GM19455 (cell line): ENCODE measurements at regions not wholly inside any gene's neighbourhood (a gene's known extent, or its start where the extent isn't known, plus 50 kb on each side); places are given as distances from the start of the nearest gene placed in this dataset.

ENCODE experiments used
- ATAC-seq: cut with Tn5 transposase; IDR thresholded peaks from one replicate; pipeline ENCODE4 v1.9.1; 2021; ENCODE audit not compliant: unreplicated experiment

DNA sequence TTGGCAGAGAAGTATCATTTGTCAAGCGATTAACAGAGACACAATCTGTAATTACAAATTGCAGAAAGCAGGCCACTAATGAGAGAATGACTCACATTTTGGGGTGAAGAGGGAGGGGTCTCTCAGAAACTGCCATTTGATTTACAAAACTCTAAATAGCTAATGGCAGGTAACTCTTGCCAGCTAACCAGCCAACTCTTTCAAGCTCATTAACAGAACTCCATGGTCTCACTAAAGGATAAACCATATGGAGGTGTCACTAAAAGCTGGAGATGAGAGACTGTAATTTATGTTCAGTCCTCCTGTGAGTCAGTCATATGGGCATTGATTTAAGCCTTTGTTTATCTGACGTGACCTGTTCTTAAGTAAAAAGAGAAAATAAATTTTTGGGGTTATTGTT is 336.4 kb downstream of the FOXG1 start:
- ATAC-seq = no peak

DNA sequence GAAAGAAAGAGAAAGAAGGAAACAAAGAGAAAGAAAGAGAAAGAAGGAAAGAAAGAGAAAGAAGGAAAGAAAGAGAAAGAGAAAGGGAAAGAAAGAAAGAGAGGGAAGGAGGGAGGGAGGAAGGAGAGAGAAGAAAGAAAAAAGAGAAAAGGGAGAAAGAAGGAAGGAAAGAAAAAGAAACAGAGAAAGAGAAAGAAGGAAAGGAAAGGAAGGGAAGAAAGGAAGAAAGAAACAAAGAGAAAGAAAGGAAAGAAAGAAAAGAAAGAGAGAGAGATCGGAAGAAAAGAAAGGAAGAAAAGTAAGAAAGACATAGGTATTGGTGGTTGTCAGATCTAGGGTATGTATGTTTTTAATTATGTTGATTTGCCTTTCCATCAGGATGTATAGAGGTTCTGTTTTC is 342.3 kb downstream of the FOXG1 start:
- no peak for ATAC-seq

DNA sequence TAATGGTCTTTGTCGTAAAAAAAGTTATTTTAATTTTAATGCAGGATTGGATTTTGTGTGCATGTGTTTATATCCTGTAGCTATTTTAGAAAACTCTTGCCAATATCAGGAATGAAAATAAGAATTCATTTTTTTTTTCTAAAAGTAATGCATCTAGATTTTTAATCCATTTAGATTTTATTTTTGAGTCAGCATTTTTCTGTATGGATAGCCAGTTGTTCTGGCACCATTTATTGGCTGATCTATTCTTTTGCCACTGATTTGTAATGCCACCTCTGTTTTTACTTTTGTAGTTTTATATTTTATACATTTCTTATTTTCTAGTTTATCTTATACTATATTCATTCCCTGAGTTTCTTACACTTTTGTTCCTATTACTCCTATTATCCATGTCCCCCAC is 343.0 kb downstream of the FOXG1 start:
- no peak for ATAC-seq

DNA sequence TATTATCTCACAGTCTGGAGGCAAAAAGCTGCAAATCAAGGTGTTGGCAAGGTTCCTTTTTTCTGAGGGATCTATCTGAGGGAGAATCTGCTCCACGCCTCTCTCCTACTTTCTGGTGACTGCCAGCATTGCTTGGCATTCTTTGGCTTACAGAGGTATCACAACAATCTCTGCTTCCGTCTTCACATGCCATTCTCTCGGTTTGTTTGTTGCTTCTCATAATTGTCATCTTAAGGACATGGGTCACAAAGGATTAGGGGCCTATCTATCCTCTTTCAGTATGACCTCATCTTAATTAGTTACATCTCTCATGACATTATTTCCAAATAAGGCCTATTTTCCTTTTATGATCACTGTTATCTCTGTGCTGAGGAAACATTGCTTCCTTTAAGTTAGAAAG is 345.0 kb downstream of the FOXG1 start:
- no peak for ATAC-seq

DNA sequence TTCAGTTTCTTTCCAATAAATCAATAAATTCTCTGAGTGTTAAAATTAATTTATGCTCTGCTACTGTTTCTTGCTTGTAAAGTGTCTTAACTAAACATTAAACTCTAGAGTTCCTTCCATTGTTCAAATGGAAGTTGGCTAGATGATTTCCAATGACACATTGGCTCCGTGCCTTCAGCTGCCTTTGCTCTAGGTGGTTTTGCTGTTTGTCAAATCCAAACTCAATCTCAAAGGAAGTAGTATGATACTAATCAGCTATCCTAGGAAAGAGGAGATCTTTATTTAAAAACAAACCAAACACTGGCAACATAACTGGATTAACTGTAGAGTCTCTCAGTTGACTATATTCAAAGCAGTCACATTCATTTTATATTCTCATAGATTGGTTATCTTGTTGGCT is 356.4 kb downstream of the FOXG1 start:
- no peak for ATAC-seq

DNA sequence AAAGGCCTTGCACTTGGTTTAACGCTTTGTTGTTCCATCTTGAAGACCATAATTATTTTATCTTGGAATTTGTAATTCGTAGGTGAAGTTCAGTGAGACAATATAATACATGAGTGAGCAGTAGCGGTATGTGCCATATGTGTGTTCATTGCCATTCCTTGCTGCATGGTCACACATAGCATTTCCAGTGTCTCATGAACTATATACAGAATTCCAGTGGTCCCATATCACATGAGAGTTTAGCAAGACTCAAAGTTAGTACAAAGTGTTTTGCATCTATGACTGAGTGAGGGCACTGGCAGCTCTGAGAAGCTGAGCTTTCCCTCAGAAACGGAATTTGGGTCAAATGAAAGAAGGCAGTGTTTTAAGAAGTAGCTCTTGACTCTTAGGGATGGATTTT is 359.8 kb downstream of the FOXG1 start:
- ATAC-seq = no peak

DNA sequence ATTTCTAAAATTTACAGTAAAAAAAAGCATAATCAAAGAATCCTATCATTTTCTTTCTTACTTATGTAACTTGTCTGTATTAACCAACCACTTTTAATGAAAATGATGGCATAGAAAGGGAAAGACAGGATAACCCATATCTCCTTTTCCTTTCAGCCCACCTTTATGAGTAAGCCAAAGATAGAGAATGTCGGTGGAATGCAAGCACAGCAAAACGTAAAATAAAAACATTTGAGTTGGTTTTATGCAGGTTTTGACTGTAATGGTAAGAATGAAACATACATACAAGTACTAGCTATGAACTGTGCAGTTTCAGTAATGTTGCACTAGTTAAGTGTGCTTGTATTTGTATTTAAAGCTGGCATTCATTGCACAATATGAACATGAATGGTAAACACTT is 360.3 kb downstream of the FOXG1 start:
- no peak for ATAC-seq

DNA sequence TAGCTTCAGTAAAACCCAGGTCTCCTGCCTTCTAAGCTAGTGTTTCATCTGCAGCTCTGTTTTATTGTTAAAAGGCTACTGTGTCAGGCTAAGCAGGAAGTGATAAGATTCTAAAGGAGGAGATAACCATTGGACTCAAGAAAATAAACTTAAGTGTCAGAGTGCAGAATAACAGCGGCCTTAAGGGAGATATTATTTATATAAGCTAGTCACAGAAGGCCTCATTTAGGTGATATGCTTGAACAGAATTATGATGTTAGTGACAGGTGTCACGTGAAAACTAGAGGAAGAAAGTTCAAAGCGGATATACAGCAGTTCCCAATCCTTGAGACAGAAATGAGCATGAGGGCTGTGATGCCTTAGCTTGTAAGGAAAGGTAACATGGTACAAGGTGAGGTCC is 373.4 kb downstream of the FOXG1 start:
- no peak for ATAC-seq

DNA sequence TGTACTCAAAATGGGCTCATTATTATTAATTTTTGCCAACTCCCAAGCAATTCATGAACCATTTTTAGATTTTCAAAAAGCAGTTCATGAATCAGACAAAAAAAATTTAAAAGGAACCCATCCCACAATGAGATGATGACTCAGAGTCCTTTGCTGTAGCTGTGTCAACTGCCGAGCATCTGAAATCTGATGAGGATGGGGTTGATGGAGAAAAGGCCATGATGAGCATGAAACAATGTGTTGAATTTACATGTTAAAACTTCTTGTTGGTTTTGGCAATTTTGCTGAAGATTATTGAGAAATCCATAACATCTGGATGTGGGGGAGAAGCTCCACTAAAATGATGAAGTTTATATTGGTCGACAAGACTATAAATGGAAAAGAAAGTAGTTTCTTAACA is 378.0 kb downstream of the FOXG1 start:
- no peak for ATAC-seq

DNA sequence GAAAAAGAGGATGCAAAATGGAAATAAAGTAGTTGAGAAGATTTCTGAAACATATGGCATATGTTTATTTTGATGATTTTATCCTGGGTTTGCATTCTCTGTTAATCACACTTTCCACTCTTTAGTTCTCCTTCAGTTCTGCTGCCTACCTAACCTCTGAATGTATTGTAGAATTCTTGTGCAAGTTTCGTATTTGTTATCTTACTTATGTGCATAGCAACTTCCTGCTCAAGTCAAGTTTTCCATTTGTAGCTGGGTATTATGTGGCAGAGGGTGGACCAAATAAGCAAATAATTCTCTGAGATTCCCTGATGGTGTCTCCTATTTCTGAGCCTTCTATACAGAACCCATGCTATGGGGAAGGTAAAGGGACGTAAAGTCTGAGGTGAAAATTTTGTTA is 381.6 kb downstream of the FOXG1 start:
- ATAC-seq = no peak

DNA sequence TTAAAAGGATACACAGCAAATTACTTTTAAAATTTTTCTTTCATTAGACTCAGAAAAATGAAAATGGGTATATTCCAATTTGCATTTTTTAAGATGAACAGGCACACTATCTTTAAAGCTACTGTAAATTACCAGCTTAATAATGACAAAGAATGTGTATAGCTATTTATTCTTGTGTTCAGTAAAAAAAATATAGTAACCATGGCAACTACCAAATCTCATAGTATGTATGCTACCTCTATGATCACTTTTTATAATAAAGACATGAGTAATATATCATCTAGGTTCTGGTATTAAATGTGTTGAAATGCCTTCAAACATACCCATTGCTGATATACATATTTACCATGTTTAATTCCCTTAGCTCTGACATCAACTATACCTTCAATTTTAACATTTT is 383.2 kb downstream of the FOXG1 start:
- no peak for ATAC-seq

DNA sequence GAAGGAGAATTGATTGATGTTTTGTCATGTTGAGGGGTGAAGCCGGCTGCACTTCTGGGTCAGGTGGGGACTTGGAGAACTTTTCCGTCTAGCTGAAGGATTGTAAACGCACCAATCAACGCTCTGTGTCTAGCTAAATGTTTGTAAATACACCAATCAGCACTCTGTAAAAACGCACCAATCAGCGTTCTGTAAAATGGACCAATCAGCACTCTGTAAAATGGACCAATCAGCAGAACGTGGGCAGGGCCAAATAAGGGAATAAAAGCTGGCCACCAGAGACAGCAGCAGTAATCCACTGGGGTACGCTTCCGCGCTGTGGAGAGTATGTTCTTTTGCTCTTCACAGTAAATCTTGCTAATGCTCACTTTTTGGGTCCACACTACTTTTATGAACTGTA is 384.1 kb downstream of the FOXG1 start:
- no peak for ATAC-seq

DNA sequence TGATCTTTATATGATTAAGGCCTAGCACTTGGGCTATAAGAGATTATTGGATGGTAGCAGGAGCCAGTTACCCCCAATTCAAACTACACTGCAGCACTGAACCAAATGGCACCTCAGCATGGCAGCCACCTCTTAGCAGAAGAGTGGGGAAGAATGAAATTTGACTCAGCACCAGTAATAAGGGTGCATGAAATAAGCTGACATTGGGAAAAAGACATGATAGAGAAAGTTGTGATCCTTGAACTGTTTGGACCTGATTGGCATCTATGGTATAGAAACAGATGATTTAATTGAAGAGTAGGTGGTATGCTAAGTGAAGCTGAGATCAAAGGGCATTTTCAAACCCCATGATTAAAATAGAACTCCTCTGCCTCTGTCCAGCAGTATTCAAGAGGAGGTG is 389.5 kb downstream of the FOXG1 start:
- ATAC-seq = no peak

DNA sequence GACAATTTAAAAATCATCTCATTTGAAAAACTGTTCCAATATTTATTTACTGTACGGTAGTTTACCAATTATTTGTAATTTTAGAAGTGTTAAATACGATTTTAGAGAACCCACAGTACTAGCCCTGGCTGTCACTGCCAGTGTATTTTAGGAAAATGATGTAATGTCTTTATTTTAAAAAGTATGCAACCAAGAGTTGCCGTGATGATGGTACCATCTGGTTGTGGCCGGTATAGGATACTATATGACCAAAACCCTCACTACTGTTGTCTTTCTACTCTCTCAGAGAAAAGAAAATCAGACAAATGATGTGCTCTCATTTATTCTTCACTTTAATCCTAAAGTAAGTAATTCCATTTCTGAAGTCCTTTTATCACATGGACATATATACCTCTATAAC is 395.0 kb downstream of the FOXG1 start:
- no peak for ATAC-seq

DNA sequence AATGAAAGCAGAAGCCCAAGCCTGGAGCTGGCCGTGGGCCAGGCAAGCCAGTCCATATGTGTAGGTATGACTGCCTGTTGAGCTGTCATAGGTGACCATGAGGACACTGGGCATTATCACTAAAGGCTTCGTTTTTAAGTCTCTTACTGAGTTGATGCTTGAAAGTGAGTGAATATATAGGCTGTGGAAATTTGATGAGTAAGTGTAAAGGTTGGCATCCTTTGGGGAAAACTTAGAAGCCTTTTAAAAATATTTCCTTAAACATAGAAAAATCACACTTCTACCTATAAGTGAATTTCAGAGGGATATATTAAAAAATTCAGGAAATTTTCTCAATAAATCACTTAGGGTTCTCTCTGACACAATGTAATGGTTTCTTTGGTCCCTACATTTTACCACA is 396.5 kb downstream of the FOXG1 start:
- no peak for ATAC-seq

DNA sequence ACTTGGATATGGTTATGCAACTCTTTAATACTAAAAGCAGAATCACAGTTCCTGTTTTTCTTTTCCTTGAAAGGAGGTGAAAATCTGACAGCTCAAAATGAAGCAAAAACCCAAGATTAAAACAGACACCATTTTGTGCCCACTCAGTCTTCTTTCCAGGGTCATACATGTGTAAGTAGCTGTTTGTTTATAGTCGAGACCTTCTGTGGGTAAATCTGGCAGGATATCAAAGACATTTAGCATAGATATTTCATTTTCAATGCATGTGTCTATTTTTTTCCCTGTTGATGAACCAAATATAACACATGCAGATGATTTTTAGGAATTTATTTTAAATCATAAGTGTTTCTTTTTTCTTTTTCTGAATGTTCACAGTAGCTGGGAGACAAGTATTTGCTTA is 398.8 kb downstream of the FOXG1 start:
- ATAC-seq = no peak

DNA sequence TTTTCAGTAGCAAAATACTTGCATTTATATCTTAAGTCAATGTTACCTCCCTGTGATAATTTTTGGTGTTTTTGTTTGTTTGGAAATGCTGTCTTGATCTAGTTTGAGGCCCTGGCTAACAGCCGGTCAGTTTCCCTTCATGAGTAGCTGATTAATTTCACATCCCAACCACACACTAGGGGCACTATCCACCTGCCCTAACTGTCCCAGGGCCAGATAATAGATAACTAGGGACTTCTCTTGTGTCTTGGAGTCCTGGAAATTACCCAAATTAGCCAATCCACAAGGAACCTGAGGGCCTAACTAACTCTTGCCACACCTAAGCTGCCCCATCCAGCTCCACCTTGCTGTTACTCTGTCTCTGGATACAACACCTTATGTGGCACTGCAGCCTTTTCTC is 399.9 kb downstream of the FOXG1 start:
- no peak for ATAC-seq

DNA sequence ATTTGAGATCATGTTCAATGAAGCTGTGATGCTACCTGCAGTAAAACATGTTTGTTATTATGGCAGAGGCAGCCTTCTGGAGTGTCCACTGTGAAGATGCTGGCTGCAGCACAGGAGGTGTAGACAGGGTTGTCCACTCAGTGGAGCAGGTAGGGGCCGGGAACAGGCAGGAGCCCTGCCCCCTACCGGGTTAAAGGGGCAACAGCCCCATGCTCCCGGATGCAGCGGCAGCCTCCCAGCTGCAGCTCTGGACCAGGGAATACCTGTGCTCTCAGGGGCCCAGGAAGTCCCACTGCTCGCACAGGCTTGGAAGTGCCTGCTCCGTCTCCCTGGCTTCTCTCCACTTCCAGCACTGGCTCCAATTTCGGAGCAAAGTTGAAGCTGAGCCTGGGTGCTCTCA is 401.6 kb downstream of the FOXG1 start:
- ATAC-seq = no peak

DNA sequence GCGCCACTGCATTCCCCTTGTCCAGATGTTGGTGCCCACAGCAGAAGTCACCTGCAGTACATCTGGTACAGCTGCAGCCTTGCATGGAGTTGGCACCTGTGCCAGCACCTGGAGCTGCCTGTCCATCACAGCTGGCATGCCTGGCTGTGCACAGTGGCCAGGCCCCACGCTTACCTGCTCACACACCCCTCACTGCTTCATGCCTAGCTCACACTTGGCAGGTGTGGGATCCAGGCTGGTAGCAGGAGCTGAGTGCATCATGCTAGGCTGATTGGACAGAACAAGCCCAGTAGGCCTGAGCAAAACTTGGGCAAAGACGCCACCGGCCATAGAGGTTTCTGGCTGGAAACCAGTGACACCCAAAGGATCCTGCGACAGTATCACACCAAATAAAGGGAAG is 402.8 kb downstream of the FOXG1 start:
- ATAC-seq = no peak

DNA sequence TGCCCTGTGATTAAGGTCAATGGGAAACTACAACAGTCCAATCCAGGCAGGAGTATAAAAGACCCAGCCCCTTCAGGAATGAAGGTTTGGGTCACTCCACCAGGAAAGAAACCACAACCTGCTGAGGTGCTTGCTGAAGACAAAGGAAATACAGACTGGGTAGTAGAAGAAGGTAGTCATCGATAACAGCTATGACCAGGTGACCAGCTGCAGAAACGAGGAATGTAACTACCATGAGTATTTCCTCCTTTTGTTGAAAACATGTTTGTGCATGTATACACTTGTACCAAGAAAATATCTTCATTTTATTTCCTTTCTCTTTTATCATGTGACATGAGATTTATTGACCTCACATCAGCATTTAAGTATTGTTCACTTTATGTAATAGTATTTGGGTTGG is 409.1 kb downstream of the FOXG1 start:
- ATAC-seq = no peak

DNA sequence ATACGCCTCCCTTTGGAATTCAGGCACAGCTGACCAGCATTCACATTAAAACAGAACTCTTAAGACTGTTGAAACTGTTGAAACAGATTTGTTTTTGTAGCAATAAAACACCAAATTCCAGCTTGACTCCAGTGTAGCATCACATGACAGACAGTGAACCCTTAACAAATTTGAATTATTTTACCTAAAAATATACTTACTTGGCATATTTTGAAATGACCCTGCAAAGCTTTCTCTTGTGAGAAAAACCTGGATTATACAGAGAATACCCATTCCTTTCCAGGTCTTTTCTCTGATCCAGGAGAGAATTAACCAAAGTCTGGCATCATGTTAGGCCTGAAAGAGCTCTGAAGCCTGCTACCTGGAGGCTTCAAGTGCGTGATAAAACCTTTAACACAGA is 410.3 kb downstream of the FOXG1 start:
- no peak for ATAC-seq

DNA sequence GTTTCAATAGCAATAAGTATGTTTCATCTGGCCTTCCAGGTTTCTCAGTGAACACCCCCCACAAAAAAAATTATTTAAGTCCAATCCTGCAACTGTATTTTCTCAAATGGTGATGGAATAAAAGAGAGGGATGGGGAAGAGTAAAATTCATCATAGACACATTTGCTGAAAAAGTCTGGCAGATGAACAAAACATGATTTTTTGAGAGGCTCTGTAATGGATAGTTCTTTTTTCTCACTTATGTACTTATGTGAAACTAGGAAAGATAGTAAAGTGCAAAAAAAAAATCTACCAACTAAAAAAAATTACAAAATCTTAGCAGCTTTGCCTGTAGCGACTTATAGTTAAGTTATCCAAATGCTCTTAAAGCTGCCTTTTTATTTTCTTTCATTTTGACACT is 412.4 kb downstream of the FOXG1 start:
- ATAC-seq = no peak

DNA sequence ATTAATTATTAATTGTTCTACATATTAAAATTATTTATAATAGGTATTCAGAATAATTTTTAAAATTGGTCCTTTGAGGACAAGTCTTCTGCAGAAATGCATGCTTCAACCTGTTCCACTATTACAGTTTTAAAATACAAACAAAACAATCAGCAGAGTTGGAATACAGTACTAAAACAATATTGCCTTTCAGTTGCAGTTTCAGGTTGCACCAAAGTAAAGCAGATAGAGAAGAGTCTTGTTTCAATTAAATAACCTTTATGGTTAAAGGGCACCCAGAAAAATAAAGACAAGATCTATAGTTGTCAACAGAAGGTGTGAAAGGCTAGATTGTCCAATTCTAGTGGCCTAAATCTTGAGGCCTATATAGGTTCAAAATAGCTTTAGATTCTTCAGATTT is 424.5 kb downstream of the FOXG1 start:
- ATAC-seq = no peak

DNA sequence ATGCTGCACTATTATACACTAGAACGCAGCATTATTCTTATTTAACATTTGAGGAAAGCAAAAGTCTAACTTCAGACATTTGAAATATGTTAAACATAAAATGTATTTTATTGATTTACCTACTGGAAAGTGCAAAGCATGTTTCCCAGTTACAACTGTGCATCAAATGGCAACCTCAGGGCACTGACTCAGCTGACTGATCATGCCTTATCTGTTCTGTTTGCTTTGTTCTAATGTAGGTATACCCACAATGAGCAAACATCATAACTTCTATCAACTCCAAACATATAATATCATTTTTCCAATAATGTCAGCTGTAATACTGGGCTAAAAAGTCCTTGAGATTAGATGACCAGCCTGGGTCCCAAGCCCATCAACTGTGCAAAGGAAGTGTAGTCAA is 431.0 kb downstream of the FOXG1 start:
- no peak for ATAC-seq
